ENCODE measurements at regions not wholly inside any gene's neighbourhood (a gene's known extent, or its start where the extent isn't known, plus 50 kb on each side); places are given as distances from the start of the nearest gene placed in this dataset.

DNA sequence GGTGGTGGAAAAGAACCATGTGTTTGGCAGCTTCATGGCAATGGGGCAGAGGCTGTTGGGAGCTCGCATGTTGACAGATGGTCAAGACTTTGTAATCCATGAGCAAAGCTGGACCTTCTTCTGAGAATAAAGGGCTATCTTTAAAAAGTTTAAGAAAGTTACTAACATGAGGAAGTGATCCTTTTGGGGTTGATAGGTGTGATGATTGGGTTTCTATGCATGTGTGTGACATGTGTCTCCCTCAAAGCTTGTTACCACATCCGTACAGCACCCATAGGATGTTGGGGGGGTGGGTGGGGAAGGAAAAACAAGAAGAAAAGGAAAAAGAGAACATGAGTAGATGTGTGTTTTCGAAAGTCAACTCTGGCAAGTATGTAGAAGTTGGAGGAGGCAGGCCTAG, 123.0 kb upstream of the TLR3 start (continued):
- TF ChIP-seq SIX5 (IDR thresholded peaks at IDR 0.05; ENCODE audit: low read depth, low read length), result no peak
- TF ChIP-seq, protein P1, sequence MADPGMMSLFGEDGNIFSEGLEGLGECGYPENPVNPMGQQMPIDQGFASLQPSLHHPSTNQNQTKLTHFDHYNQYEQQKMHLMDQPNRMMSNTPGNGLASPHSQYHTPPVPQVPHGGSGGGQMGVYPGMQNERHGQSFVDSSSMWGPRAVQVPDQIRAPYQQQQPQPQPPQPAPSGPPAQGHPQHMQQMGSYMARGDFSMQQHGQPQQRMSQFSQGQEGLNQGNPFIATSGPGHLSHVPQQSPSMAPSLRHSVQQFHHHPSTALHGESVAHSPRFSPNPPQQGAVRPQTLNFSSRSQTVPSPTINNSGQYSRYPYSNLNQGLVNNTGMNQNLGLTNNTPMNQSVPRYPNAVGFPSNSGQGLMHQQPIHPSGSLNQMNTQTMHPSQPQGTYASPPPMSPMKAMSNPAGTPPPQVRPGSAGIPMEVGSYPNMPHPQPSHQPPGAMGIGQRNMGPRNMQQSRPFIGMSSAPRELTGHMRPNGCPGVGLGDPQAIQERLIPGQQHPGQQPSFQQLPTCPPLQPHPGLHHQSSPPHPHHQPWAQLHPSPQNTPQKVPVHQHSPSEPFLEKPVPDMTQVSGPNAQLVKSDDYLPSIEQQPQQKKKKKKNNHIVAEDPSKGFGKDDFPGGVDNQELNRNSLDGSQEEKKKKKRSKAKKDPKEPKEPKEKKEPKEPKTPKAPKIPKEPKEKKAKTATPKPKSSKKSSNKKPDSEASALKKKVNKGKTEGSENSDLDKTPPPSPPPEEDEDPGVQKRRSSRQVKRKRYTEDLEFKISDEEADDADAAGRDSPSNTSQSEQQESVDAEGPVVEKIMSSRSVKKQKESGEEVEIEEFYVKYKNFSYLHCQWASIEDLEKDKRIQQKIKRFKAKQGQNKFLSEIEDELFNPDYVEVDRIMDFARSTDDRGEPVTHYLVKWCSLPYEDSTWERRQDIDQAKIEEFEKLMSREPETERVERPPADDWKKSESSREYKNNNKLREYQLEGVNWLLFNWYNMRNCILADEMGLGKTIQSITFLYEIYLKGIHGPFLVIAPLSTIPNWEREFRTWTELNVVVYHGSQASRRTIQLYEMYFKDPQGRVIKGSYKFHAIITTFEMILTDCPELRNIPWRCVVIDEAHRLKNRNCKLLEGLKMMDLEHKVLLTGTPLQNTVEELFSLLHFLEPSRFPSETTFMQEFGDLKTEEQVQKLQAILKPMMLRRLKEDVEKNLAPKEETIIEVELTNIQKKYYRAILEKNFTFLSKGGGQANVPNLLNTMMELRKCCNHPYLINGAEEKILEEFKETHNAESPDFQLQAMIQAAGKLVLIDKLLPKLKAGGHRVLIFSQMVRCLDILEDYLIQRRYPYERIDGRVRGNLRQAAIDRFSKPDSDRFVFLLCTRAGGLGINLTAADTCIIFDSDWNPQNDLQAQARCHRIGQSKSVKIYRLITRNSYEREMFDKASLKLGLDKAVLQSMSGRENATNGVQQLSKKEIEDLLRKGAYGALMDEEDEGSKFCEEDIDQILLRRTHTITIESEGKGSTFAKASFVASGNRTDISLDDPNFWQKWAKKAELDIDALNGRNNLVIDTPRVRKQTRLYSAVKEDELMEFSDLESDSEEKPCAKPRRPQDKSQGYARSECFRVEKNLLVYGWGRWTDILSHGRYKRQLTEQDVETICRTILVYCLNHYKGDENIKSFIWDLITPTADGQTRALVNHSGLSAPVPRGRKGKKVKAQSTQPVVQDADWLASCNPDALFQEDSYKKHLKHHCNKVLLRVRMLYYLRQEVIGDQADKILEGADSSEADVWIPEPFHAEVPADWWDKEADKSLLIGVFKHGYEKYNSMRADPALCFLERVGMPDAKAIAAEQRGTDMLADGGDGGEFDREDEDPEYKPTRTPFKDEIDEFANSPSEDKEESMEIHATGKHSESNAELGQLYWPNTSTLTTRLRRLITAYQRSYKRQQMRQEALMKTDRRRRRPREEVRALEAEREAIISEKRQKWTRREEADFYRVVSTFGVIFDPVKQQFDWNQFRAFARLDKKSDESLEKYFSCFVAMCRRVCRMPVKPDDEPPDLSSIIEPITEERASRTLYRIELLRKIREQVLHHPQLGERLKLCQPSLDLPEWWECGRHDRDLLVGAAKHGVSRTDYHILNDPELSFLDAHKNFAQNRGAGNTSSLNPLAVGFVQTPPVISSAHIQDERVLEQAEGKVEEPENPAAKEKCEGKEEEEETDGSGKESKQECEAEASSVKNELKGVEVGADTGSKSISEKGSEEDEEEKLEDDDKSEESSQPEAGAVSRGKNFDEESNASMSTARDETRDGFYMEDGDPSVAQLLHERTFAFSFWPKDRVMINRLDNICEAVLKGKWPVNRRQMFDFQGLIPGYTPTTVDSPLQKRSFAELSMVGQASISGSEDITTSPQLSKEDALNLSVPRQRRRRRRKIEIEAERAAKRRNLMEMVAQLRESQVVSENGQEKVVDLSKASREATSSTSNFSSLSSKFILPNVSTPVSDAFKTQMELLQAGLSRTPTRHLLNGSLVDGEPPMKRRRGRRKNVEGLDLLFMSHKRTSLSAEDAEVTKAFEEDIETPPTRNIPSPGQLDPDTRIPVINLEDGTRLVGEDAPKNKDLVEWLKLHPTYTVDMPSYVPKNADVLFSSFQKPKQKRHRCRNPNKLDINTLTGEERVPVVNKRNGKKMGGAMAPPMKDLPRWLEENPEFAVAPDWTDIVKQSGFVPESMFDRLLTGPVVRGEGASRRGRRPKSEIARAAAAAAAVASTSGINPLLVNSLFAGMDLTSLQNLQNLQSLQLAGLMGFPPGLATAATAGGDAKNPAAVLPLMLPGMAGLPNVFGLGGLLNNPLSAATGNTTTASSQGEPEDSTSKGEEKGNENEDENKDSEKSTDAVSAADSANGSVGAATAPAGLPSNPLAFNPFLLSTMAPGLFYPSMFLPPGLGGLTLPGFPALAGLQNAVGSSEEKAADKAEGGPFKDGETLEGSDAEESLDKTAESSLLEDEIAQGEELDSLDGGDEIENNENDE (IDR thresholded peaks at IDR 0.05; ENCODE audit: insufficient replicate concordance, low read length), result no peak
- TF ChIP-seq, protein P2, sequence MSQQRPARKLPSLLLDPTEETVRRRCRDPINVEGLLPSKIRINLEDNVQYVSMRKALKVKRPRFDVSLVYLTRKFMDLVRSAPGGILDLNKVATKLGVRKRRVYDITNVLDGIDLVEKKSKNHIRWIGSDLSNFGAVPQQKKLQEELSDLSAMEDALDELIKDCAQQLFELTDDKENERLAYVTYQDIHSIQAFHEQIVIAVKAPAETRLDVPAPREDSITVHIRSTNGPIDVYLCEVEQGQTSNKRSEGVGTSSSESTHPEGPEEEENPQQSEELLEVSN (IDR thresholded peaks at IDR 0.05), result no peak
- no peak for TF ChIP-seq FOSL1 (IDR thresholded peaks at IDR 0.05; ENCODE audit: insufficient read depth, low read depth, low read length)
- TF ChIP-seq, protein P3, sequence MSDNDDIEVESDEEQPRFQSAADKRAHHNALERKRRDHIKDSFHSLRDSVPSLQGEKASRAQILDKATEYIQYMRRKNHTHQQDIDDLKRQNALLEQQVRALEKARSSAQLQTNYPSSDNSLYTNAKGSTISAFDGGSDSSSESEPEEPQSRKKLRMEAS (IDR thresholded peaks at IDR 0.05), result no peak
- no peak for TF ChIP-seq BRCA1 (IDR thresholded peaks at IDR 0.05; ENCODE audit: low read depth, low read length)
- no peak for TF ChIP-seq NRF1 (IDR thresholded peaks at IDR 0.05; ENCODE audit: low read depth, low read length)
- TF ChIP-seq SP1 (IDR thresholded peaks at IDR 0.05; ENCODE audit: low read depth, low read length), result no peak

Data from H1 (cell line).